ENCODE measurements at regions not wholly inside any gene's neighbourhood (a gene's known extent, or its start where the extent isn't known, plus 50 kb on each side); places are given as distances from the start of the nearest gene placed in this dataset.
"Not testable (repeated sequence)": the region's sequence is repeated elsewhere in the genome, so short reads cannot be mapped to it uniquely, and the experiment has no call there.

GRCh38 chr14:21802441-21802840 lies 128.8 kb upstream of the OR4E1 start:
- Histone ChIP-seq H3K27me3 (no peaks in the 10 kb centered on the region), H3K4me3 (no peak overlapping the region), H3K4me1 (no peaks in the 10 kb centered on the region), H3K9me3 (no peaks in the 10 kb centered on the region), H3K36me3 (no peaks in the 10 kb centered on the region), H3K27ac (no peak overlapping the region)
- TF ChIP-seq POLR2AphosphoS5 (IDR thresholded peaks at IDR 0.05) (no peak), CTCF (IDR thresholded peaks at IDR 0.05) (no peak), POLR2A (IDR thresholded peaks at IDR 0.05) (no peak), EP300 (IDR thresholded peaks at IDR 0.05) (no peak)
- no peak for DNase-seq (ENCODE audit: low spot score in 2 of 2)
- whole genome bisulfite sequencing: 78% methylated on average over 1 of the region's 1 CpG

GRCh38 chr14:21796916-21797315 lies 123.3 kb upstream of the OR4E1 start:
- H3K9me3 ChIP-seq: no peaks in the 10 kb centered on the region
- H3K4me1 ChIP-seq: no peaks in the 10 kb centered on the region
- H3K4me3 ChIP-seq: no peak overlapping the region
- H3K27me3 ChIP-seq: no peaks in the 10 kb centered on the region
- H3K36me3 ChIP-seq: no peaks in the 10 kb centered on the region
- TF ChIP-seq POLR2AphosphoS5 (IDR thresholded peaks at IDR 0.05): no peak
- TF ChIP-seq CTCF (IDR thresholded peaks at IDR 0.05): no peak
- TF ChIP-seq EP300 (IDR thresholded peaks at IDR 0.05): no peak
- no peak for TF ChIP-seq POLR2A (IDR thresholded peaks at IDR 0.05)
- WGBS: 73% methylated on average over 2 of the region's 2 CpGs
- no peak overlapping the region for H3K27ac ChIP-seq
- DNase-seq (ENCODE audit: low spot score in 2 of 2): no peak

GRCh38 chr14:21795456-21795855 lies 121.8 kb upstream of the OR4E1 start:
- no peaks in the 10 kb centered on the region for H3K4me1 ChIP-seq
- no peak for DNase-seq (ENCODE audit: low spot score in 2 of 2)
- H3K36me3 ChIP-seq: no peaks in the 10 kb centered on the region
- H3K27me3 ChIP-seq: no peaks in the 10 kb centered on the region
- no peaks in the 10 kb centered on the region for H3K9me3 ChIP-seq
- TF ChIP-seq POLR2AphosphoS5 (IDR thresholded peaks at IDR 0.05): no peak
- TF ChIP-seq CTCF (IDR thresholded peaks at IDR 0.05): no peak
- H3K4me3 ChIP-seq: no peak overlapping the region
- 26% methylated on average over 2 of the region's 2 CpGs for WGBS
- no peak overlapping the region for H3K27ac ChIP-seq

- TF ChIP-seq POLR2AphosphoS5 (IDR thresholded peaks at IDR 0.05): no peak
- no peak for TF ChIP-seq EP300 (IDR thresholded peaks at IDR 0.05)
- no peak for TF ChIP-seq CTCF (IDR thresholded peaks at IDR 0.05)
- TF ChIP-seq POLR2A (IDR thresholded peaks at IDR 0.05): no peak
- Histone ChIP-seq H3K9me3 (peaks cover 4% of the 10 kb centered on the region), H3K4me3 (no peak overlapping the region), H3K4me1 (no peaks in the 10 kb centered on the region), H3K27me3 (no peaks in the 10 kb centered on the region), H3K36me3 (no peaks in the 10 kb centered on the region), H3K27ac (no peak overlapping the region)
- WGBS: 61% methylated on average over 6 of the region's 6 CpGs
- DNase-seq (ENCODE audit: low spot score in 2 of 2): no peak
These were observed 118.1 kb upstream of the OR4E1 start for GRCh38 chr14:21791749-21792148.

- H3K4me3 ChIP-seq; H3K9me3 ChIP-seq; H3K36me3 ChIP-seq; H3K27me3 ChIP-seq; H3K4me1 ChIP-seq; DNase-seq (ENCODE audit: low spot score in 2 of 2); H3K27ac ChIP-seq: not testable (repeated sequence)
- 67% methylated on average over 1 of the region's 1 CpG for WGBS
These were observed 115.1 kb upstream of the OR4E1 start for GRCh38 chr14:21788687-21789086.

GRCh38 chr14:21787242-21787641 lies 113.6 kb upstream of the OR4E1 start:
- not testable (repeated sequence) for H3K27me3 ChIP-seq; H3K4me3 ChIP-seq; DNase-seq (ENCODE audit: low spot score in 2 of 2); H3K9me3 ChIP-seq; H3K36me3 ChIP-seq; H3K4me1 ChIP-seq; H3K27ac ChIP-seq
- WGBS: 94% methylated on average over 1 of the region's 1 CpG
